Fibroblast of lung (primary cell): ENCODE measurements at regions not wholly inside any gene's neighbourhood (a gene's known extent, or its start where the extent isn't known, plus 50 kb on each side); places are given as distances from the start of the nearest gene placed in this dataset.

Source experiments
- EZH2 ChIP-seq: IDR thresholded peaks from 2 replicates; pipeline ENCODE4 v1.5.1; 2012; ENCODE audit warnings: low read length, control low read depth, mild to moderate bottlenecking; ENCODE audit errors: missing control alignments
- TF ChIP-seq, protein P1 (sequence below), 2 donors: IDR thresholded peaks in 1 of 2; conservative IDR thresholded peaks in 1 of 2; 1 replicate in 1 of 2; 2 replicates in 1 of 2; pipeline ENCODE4 v1.5.1; 2011 to 2012; ENCODE audit warnings: low read length in 2 of 2, control low read depth in 1 of 2, inconsistent platforms in 1 of 2, low read depth in 1 of 2, mild to moderate bottlenecking in 1 of 2

DNA sequence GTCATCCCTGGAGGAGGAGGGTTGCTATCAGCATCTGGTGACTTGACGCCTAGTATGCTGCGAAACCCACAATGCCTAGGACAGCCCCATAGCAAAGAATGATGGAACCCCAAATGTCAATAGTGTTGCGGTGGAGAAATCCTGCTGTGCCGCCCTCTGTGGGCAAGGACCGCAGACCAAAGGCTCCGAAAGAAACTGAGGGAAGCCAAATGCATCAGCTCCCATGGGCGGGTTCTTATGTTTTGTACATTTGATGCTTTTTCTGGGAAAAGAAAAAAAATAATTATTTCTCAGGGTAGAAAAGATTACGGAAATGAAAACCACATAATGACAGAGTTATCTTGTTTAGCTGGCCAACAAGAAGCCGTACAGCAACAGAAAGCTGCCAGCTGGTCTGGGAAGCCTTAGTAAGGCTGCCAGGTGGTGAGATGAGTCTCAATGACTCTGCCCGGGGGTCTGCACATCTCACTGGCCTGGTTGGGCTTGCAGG is 95.0 kb upstream of the TBL1X start:
- TF ChIP-seq, protein P1, sequence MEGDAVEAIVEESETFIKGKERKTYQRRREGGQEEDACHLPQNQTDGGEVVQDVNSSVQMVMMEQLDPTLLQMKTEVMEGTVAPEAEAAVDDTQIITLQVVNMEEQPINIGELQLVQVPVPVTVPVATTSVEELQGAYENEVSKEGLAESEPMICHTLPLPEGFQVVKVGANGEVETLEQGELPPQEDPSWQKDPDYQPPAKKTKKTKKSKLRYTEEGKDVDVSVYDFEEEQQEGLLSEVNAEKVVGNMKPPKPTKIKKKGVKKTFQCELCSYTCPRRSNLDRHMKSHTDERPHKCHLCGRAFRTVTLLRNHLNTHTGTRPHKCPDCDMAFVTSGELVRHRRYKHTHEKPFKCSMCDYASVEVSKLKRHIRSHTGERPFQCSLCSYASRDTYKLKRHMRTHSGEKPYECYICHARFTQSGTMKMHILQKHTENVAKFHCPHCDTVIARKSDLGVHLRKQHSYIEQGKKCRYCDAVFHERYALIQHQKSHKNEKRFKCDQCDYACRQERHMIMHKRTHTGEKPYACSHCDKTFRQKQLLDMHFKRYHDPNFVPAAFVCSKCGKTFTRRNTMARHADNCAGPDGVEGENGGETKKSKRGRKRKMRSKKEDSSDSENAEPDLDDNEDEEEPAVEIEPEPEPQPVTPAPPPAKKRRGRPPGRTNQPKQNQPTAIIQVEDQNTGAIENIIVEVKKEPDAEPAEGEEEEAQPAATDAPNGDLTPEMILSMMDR (conservative IDR thresholded peaks at IDR 0.05 in 1 of 2, IDR thresholded peaks at IDR 0.05 in 1 of 2; ENCODE audit: low read depth in 1 of 2, low read length in 2 of 2): no peak
- TF ChIP-seq EZH2: no peak
